Testis (tissue), 2 donors: ENCODE measurements at regions not wholly inside any gene's neighbourhood (a gene's known extent, or its start where the extent isn't known, plus 50 kb on each side); places are given as distances from the start of the nearest gene placed in this dataset.
A peak's percentile ranks its signal among the peaks of the same experiment; 100 is the strongest.

ENCODE experiments used
- DNase-seq: peaks from one replicate; pipeline ENCODE4 v3.0.0-alpha.2; 2019
- H3K27ac ChIP-seq, 2 donors: fragments of 200-600 bp; sonication (generic); one replicate each; pipeline ENCODE4 v1.5.1; 2019
- H3K27me3 ChIP-seq: fragments of 200-600 bp; sonication (generic); one replicate; pipeline ENCODE4 v1.5.1; 2019
- H3K36me3 ChIP-seq: fragments of 200-600 bp; sonication (generic); one replicate; pipeline ENCODE4 v1.5.1; 2017; ENCODE audit warnings: low read depth; ENCODE audit errors: missing control alignments
- H3K4me1 ChIP-seq: fragments of 200-600 bp; sonication (generic); one replicate; pipeline ENCODE4 v1.5.1; 2019
- H3K4me3 ChIP-seq, 2 donors: fragments of 200-600 bp; sonication (generic); one replicate each; pipeline ENCODE4 v1.5.1; 2017 to 2019
- H3K9me3 ChIP-seq: fragments of 200-600 bp; sonication (generic); one replicate; pipeline ENCODE4 v1.5.1; 2017
- CTCF ChIP-seq, 3 experiments: fragments of 450-650 bp in 2 of 3; fragments of 200-600 bp in 1 of 3; sonication (generic) in 1 of 3; IDR thresholded peaks; one replicate each; pipeline ENCODE4 v1.5.1; 2016 to 2019; ENCODE audit warnings: antibody characterized with exemption in 3 of 3, mild to moderate bottlenecking in 2 of 3, moderate library complexity in 1 of 3
- POLR2A ChIP-seq: fragments of 450-650 bp; IDR thresholded peaks from one replicate; pipeline ENCODE4 v1.6.1; 2017; ENCODE audit warnings: antibody characterized with exemption, mild to moderate bottlenecking, moderate library complexity
- WGBS, 2 donors: methylation state at CpG; one replicate each; pipeline ENCODE4 v1.1.5; 2018; 5-methylcytosine and 5-hydroxymethylcytosine counted together
- intact Hi-C: fragments of 100-400 bp; cut with DNase I; formaldehyde crosslinking; loops from one replicate; pipeline ENCODE4 v1.15.1; 2023; ENCODE audit warnings: low total_unique reads

- Histone ChIP-seq H3K27ac (peak overlapping the region; percentile 13 to 85), H3K4me3 (no peak overlapping the region), H3K27me3 (no peaks in the 10 kb centered on the region), H3K4me1 (peaks cover 8% of the 10 kb centered on the region), H3K9me3 (no peaks in the 10 kb centered on the region), H3K36me3 (no peaks in the 10 kb centered on the region)
- intact Hi-C loops: no loop called here
- 61 to 74% methylated on average over 6 of the region's 6 CpGs for WGBS, 2 donors
- TF ChIP-seq CTCF (IDR thresholded peaks at IDR 0.05): no peak
- no peak for TF ChIP-seq POLR2A
- no peak for DNase-seq
These were observed 574.7 kb downstream of the USP25 start for GRCh38 chr21:16304174-16305095.

- intact Hi-C loops: no loop called here
- WGBS, 2 donors: 50 to 53% methylated on average over 6 of the region's 6 CpGs
- no peak overlapping the region for H3K4me3 ChIP-seq
- no peaks in the 10 kb centered on the region for H3K9me3 ChIP-seq
- DNase-seq: peak; percentile 32
- no peaks in the 10 kb centered on the region for H3K27me3 ChIP-seq
- H3K36me3 ChIP-seq: no peaks in the 10 kb centered on the region
- peaks cover 8% of the 10 kb centered on the region for H3K4me1 ChIP-seq
- H3K27ac ChIP-seq: peak overlapping the region; percentile 61 to 85
- TF ChIP-seq POLR2A (no peak), CTCF (IDR thresholded peaks at IDR 0.05) (peak in 1 of 3 experiments; percentile 12)
These were observed 575.9 kb downstream of the USP25 start for GRCh38 chr21:16305686-16306085.

DNA sequence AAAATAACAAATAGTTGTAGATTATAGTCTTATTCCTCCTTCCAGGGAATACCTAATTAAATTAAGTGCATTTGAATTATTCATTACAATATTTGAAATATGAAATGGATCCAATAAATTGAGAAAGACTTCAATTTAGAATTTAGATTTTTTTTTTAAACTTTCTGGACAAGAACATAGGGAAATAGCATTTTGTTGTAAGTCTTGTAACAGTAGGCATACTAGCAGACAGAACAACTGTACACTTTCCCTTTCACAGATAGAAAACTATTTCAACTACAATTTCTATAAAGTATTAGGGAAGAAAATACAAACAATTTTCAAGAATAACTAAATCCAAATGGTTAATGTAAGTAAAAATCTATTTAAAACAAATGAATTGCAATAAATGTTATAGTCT lies 577.5 kb downstream of the USP25 start:
- peaks cover 8% of the 10 kb centered on the region for H3K4me1 ChIP-seq
- H3K36me3 ChIP-seq: no peaks in the 10 kb centered on the region
- no peaks in the 10 kb centered on the region for H3K9me3 ChIP-seq
- intact Hi-C loops: no loop called here
- H3K4me3 ChIP-seq: no peak overlapping the region
- no peak for DNase-seq
- TF ChIP-seq POLR2A (no peak), CTCF (IDR thresholded peaks at IDR 0.05) (no peak)
- H3K27me3 ChIP-seq: no peaks in the 10 kb centered on the region
- peak overlapping the region; percentile 61 to 85 for H3K27ac ChIP-seq

- H3K4me3 ChIP-seq: no peak overlapping the region
- 33% methylated on average over 1 of the region's 1 CpG for WGBS, 2 donors
- intact Hi-C loops: no loop called here
These were observed 578.5 kb downstream of the USP25 start for GRCh38 chr21:16308269-16308668.

More at GRCh38 chr21:16308269-16308668, 578.5 kb downstream of the USP25 start:
- TF ChIP-seq CTCF (IDR thresholded peaks at IDR 0.05): no peak
- Histone ChIP-seq H3K4me1 (no peaks in the 10 kb centered on the region), H3K9me3 (no peaks in the 10 kb centered on the region), H3K27me3 (no peaks in the 10 kb centered on the region), H3K27ac (peak overlapping the region; percentile 61 to 85), H3K36me3 (no peaks in the 10 kb centered on the region)
- no peak for DNase-seq
